ENCODE measurements at regions not wholly inside any gene's neighbourhood (a gene's known extent, or its start where the extent isn't known, plus 50 kb on each side); places are given as distances from the start of the nearest gene placed in this dataset.

DNA sequence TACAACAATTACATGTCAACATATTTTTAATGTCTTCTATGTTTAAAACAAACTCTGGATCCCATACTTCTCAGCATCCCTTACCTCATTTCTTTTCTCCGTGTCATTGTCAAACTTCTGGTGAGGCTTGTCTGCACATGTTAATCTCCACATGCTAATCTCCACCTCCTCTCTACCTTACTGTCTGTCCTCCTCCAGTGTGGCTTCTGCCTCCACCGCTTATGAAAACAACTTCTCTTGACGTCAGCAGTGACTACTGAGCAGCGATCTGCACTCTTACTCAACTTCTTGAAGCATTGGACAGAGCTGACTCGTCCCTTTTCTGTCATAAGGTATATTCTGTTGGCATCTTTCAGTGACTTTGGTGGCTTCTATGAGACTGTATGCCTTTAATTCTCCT is 338.2 kb upstream of the THRB start:
- Histone ChIP-seq H3K4me2 (ENCODE audit: unreplicated experiment) (no peak overlapping the region), H2AFZ (no peak overlapping the region), H3K27ac (no peak overlapping the region), H3K36me3 (ENCODE audit: low read depth) (no peaks in the 10 kb centered on the region), H3K9me2 (ENCODE audit: insufficient read depth) (no peaks in the 10 kb centered on the region), H3K79me2 (ENCODE audit: insufficient read depth) (no peaks in the 10 kb centered on the region), H4K20me1 (ENCODE audit: insufficient read depth) (no peaks in the 10 kb centered on the region), H3K4me1 (ENCODE audit: insufficient read depth) (no peaks in the 10 kb centered on the region; the same call in 1 of the 2 replicates), H3K9ac (no peak overlapping the region), H3K4me3 (no peak overlapping the region), H3K27me3 (replicated peaks; ENCODE audit: insufficient read depth) (peaks cover 18% of the 10 kb centered on the region), H3K9me3 (ENCODE audit: low read depth) (no peaks in the 10 kb centered on the region), H3F3A (ENCODE audit: insufficient read depth) (no peaks in the 10 kb centered on the region)
- TF ChIP-seq EZH2phosphoT487 (IDR thresholded peaks at IDR 0.05; ENCODE audit: insufficient read depth, low read depth) (no peak), EZH2 (IDR thresholded peaks at IDR 0.05; ENCODE audit: insufficient read depth, poor library complexity, severe bottlenecking) (no peak)
- no peak for DNase-seq
- in situ Hi-C loops (cut with MboI), result no loop called here
- 41 to 46% methylated on average over 5 of the region's 5 CpGs for WGBS, 2 experiments (ENCODE audit: low coverage in 1 of 2, low lambda C conversion rate in 2 of 2, missing lambda C conversion rate in 2 of 2)

DNA sequence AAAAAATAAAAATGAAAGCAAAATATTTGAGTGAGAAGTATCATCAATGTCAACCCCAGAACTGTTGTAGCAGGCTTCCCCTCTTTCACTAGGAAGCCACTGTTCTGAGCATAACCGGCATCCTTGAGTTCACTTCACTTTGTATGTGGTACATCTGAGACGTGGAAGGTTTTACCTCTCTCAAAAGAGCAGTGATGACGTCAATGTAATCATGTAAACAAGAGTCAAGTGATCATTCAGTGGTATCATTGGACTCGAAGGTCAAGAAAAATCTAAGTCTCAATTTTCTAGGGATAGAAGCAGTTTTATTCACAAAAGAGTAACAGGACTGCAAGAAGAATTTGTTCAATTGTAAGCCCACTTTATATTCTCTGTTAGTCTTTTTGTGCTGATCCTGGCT is 339.8 kb upstream of the THRB start:
- Histone ChIP-seq H3K9me3 (ENCODE audit: low read depth) (no peaks in the 10 kb centered on the region), H3K36me3 (ENCODE audit: low read depth) (no peaks in the 10 kb centered on the region), H3F3A (ENCODE audit: insufficient read depth) (no peaks in the 10 kb centered on the region), H3K79me2 (ENCODE audit: insufficient read depth) (no peaks in the 10 kb centered on the region), H3K27ac (no peak overlapping the region), H3K9me2 (ENCODE audit: insufficient read depth) (no peaks in the 10 kb centered on the region), H3K4me1 (ENCODE audit: insufficient read depth) (no peaks in the 10 kb centered on the region; the same call in 1 of the 2 replicates), H3K4me3 (no peak overlapping the region), H3K9ac (no peak overlapping the region), H3K4me2 (ENCODE audit: unreplicated experiment) (no peak overlapping the region), H2AFZ (no peak overlapping the region), H3K27me3 (replicated peaks; ENCODE audit: insufficient read depth) (peaks cover 9% of the 10 kb centered on the region), H4K20me1 (ENCODE audit: insufficient read depth) (no peaks in the 10 kb centered on the region)
- whole genome bisulfite sequencing, 2 experiments (ENCODE audit: low coverage in 1 of 2, low lambda C conversion rate in 2 of 2, missing lambda C conversion rate in 2 of 2), result 44 to 48% methylated on average over 4 of the region's 4 CpGs
- in situ Hi-C loops (cut with MboI), result no loop called here
- no peak for TF ChIP-seq EZH2phosphoT487 (IDR thresholded peaks at IDR 0.05; ENCODE audit: insufficient read depth, low read depth)
- no peak for TF ChIP-seq EZH2 (IDR thresholded peaks at IDR 0.05; ENCODE audit: insufficient read depth, poor library complexity, severe bottlenecking)
- DNase-seq, result no peak

DNA sequence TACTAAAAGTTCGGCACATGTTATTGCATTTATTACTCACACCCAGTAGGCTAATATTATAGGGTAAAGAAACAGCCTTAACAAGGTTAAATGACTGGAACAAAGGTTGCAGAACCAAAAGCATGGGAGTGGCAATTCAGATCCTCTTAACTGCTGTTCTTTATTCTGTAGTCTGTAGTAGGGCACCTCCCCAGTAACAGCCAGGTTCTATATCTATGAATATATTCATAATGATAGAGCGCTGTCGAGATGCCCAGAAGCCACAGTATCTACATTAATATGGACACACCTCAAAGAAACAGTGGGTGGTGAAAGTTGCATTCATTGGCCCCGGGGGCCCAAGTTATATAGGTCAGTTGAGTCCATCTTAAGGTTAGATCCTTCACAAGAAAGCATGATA is 340.9 kb upstream of the THRB start:
- Histone ChIP-seq H2AFZ (no peak overlapping the region), H3K27ac (no peak overlapping the region), H3K4me1 (ENCODE audit: insufficient read depth) (no peaks in the 10 kb centered on the region), H3F3A (ENCODE audit: insufficient read depth) (no peaks in the 10 kb centered on the region), H3K9me2 (ENCODE audit: insufficient read depth) (no peaks in the 10 kb centered on the region), H3K79me2 (ENCODE audit: insufficient read depth) (no peaks in the 10 kb centered on the region), H3K9ac (no peak overlapping the region), H3K27me3 (replicated peaks; ENCODE audit: insufficient read depth) (peaks cover 3% of the 10 kb centered on the region; the same call in 1 of the 2 replicates), H3K9me3 (ENCODE audit: low read depth) (no peaks in the 10 kb centered on the region), H3K4me2 (ENCODE audit: unreplicated experiment) (no peak overlapping the region), H4K20me1 (ENCODE audit: insufficient read depth) (no peaks in the 10 kb centered on the region), H3K36me3 (ENCODE audit: low read depth) (no peaks in the 10 kb centered on the region), H3K4me3 (no peak overlapping the region)
- in situ Hi-C loops (cut with MboI), result no loop called here
- TF ChIP-seq EZH2 (IDR thresholded peaks at IDR 0.05; ENCODE audit: insufficient read depth, poor library complexity, severe bottlenecking), result no peak
- TF ChIP-seq EZH2phosphoT487 (IDR thresholded peaks at IDR 0.05; ENCODE audit: insufficient read depth, low read depth), result no peak
- WGBS, 2 experiments (ENCODE audit: low coverage in 1 of 2, low lambda C conversion rate in 2 of 2, missing lambda C conversion rate in 2 of 2), result 40 to 47% methylated on average over 4 of the region's 4 CpGs
- no peak for DNase-seq

DNA sequence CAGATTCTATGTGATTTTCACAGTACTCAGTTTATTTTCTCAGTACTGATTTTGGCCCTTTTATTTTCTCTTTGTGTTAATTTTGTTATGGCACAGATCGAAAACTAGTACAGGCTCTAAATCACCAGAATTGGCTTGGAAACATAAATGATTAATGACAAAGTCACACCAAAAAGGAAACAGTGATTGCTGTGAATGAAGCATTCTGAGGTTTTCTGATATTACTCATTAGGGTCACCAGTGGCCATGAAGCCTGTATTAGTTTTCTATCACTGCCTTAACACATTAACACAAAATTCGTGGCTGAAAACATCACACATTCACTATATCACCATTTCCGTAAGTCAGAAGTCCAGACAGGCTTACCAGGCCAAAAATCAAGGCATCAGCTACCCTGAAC is 343.0 kb upstream of the THRB start:
- no peaks in the 10 kb centered on the region for H3K4me1 ChIP-seq (ENCODE audit: insufficient read depth)
- H3K9me2 ChIP-seq (ENCODE audit: insufficient read depth), result no peaks in the 10 kb centered on the region
- no peak overlapping the region for H3K4me2 ChIP-seq (ENCODE audit: unreplicated experiment)
- H3K9me3 ChIP-seq (ENCODE audit: low read depth), result no peaks in the 10 kb centered on the region
- DNase-seq, result no peak
- no peak overlapping the region for H3K27ac ChIP-seq
- H3K9ac ChIP-seq, result no peak overlapping the region
- in situ Hi-C loops (cut with MboI), result no loop called here
- WGBS, 2 experiments (ENCODE audit: low coverage in 1 of 2, low lambda C conversion rate in 2 of 2, missing lambda C conversion rate in 2 of 2), result 19 to 22% methylated on average over 3 of the region's 3 CpGs
- no peak overlapping the region for H3K4me3 ChIP-seq
- TF ChIP-seq EZH2 (IDR thresholded peaks at IDR 0.05; ENCODE audit: insufficient read depth, poor library complexity, severe bottlenecking) (no peak), EZH2phosphoT487 (IDR thresholded peaks at IDR 0.05; ENCODE audit: insufficient read depth, low read depth) (no peak)
- peaks cover 3% of the 10 kb centered on the region; the same call in 1 of the 2 replicates for H3K27me3 ChIP-seq (replicated peaks; ENCODE audit: insufficient read depth)
- H4K20me1 ChIP-seq (ENCODE audit: insufficient read depth), result no peaks in the 10 kb centered on the region
- no peaks in the 10 kb centered on the region for H3K36me3 ChIP-seq (ENCODE audit: low read depth)
- no peaks in the 10 kb centered on the region for H3F3A ChIP-seq (ENCODE audit: insufficient read depth)
- no peak overlapping the region for H2AFZ ChIP-seq
- H3K79me2 ChIP-seq (ENCODE audit: insufficient read depth), result no peaks in the 10 kb centered on the region

DNA sequence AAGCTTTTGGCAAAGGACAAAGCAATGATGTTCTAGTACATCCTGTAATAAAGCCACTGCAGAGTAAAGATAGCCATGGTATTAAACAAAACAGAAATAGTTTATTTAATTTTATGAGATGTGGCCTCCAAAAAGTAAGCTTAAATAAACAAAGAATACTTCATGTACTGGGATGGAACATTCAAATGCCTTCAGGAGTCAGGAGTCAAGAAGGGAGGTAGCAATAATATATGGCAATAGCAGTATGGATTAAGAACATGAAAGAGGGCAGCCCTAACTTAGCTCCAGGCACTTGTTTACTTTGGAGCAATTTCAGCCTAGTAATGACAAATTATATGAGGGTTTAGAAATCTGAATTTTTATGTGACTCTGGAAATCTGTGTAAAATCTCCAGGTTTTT is 343.9 kb upstream of the THRB start:
- Histone ChIP-seq H4K20me1 (ENCODE audit: insufficient read depth) (no peaks in the 10 kb centered on the region), H3K79me2 (ENCODE audit: insufficient read depth) (no peaks in the 10 kb centered on the region), H3K9me2 (ENCODE audit: insufficient read depth) (no peaks in the 10 kb centered on the region), H3K4me2 (ENCODE audit: unreplicated experiment) (no peak overlapping the region), H3K4me3 (no peak overlapping the region), H3F3A (ENCODE audit: insufficient read depth) (no peaks in the 10 kb centered on the region), H2AFZ (no peak overlapping the region), H3K4me1 (ENCODE audit: insufficient read depth) (no peaks in the 10 kb centered on the region), H3K27ac (no peak overlapping the region), H3K9ac (no peak overlapping the region), H3K27me3 (replicated peaks; ENCODE audit: insufficient read depth) (no peaks in the 10 kb centered on the region; the same call in 1 of the 2 replicates), H3K36me3 (ENCODE audit: low read depth) (no peaks in the 10 kb centered on the region), H3K9me3 (ENCODE audit: low read depth) (no peaks in the 10 kb centered on the region)
- in situ Hi-C loops (cut with MboI), result no loop called here
- TF ChIP-seq EZH2phosphoT487 (IDR thresholded peaks at IDR 0.05; ENCODE audit: insufficient read depth, low read depth) (no peak), EZH2 (IDR thresholded peaks at IDR 0.05; ENCODE audit: insufficient read depth, poor library complexity, severe bottlenecking) (no peak)
- no peak for DNase-seq

All from GM23248 (cell line).